CD1c-positive myeloid dendritic cell (primary cell): ENCODE measurements at regions not wholly inside any gene's neighbourhood (a gene's known extent, or its start where the extent isn't known, plus 50 kb on each side); places are given as distances from the start of the nearest gene placed in this dataset.

Experiments used
- DNase-seq: peaks from one replicate; pipeline ENCODE4 v3.0.0-alpha.2; 2016; ENCODE audit errors: extremely low spot score

- no peak for DNase-seq
Observed at GRCh38 chr6:170084166-170084730, 206.6 kb downstream of the DLL1 start.

DNA sequence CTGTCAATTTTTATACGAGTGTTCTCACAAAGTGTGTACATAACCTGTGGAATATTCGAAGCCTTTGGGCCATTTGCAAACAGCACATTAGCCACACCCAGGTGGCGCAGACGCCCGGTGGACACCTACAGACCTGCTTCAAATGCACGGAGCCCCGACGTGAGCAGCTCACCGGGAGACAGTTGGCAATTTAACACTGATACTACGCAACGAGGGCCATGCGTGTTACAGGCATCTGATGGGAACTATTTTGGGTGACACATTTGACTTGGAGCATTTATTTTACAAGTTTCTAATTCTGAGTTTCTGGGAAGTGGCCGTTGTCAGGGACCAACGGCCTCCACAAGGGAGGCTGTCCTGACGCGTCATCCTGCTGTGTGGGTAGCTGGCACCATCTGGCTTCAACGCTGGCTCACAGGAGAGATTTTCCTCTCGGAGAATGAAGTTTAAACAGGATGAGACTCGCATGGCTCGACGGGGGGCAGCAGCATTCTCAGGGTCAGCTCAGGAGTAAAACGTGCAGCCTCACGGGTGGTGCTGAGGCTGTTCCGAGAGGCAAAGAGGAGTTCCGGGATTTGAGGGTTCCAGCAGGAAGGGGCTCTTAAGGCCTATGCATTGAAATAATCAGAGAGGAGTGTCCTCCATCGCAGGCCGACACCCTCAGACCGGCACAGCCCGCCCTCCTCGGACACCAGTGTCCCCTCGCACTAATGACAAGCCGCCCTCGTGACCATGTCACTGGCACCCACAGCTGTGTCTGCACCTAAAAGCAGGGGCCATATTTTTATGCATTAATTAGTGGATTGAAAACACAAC lies 207.4 kb downstream of the DLL1 start:
- no peak for DNase-seq

- no peak for DNase-seq
Observed at GRCh38 chr6:170082531-170083187, 208.2 kb downstream of the DLL1 start.

- DNase-seq: no peak
Observed at GRCh38 chr6:170082067-170082466, 208.8 kb downstream of the DLL1 start.

GRCh38 chr6:170081556-170081955 lies 209.3 kb downstream of the DLL1 start:
- no peak for DNase-seq

- no peak for DNase-seq
Observed at GRCh38 chr6:170080828-170081371, 210.0 kb downstream of the DLL1 start.

DNA sequence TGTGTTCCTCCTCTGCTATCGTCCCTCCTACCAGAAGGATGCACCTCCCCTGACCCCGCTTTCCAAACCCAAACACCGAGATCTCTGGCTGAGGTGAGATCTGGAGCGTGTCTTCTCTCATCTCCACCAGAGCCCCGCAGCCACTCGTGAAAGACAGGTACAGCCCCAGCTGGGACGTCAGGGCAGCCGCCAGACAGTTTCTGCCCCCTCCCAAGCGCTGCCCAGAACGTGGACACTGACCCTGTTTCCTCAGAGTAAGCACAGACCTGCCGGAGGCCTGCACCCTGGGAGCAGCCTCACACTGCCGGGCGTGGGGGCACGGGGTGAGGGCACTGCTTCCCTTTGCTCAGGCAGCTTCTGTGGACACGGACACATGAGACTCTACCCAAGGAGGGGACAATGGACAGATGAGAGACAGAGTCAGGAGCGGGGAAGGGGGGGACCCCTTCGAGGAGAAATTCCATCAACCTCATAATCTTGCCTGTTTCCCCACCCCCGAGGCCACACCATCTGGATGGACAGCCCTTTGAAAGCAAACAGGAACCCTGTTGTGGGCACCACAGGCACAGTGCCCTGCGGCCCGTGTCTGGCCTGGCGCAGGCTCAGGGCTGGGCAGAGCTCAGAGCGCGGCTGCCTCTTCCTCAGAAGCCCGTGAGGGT lies 210.6 kb downstream of the DLL1 start:
- DNase-seq: no peak

DNA sequence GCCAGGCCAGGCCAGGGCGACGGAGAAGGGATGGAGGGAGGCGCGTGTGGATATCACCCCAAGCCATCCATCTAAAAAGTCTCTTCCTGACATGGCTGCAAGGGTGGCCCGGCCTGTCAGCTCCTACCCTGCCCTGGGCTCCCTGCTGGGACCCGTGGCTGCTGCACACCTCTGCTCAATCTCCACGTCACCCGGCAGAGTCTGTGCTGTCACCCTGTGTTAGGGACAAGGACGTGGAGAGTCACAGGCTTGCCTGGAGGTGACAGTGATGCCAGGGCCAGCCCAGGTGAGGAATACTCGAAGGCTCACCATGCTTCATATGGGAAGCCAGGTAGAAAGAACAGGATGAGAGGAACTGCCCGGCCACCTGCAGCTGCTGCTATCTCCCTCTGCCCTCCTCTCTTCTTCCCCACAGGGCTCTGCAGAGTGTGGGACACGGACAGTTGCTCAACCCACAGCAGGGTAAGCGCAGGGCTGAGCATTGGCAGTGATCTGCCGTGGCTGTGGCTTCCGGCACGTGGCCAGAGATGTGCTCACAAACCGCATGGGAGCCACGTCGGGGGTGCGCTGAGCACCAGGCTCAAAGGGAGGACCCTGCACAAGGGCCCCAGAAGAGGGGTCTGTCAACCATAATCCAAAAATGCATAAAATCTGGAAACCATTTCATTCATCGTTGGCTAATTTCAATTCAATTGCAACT lies 214.3 kb downstream of the DLL1 start:
- no peak for DNase-seq

DNA sequence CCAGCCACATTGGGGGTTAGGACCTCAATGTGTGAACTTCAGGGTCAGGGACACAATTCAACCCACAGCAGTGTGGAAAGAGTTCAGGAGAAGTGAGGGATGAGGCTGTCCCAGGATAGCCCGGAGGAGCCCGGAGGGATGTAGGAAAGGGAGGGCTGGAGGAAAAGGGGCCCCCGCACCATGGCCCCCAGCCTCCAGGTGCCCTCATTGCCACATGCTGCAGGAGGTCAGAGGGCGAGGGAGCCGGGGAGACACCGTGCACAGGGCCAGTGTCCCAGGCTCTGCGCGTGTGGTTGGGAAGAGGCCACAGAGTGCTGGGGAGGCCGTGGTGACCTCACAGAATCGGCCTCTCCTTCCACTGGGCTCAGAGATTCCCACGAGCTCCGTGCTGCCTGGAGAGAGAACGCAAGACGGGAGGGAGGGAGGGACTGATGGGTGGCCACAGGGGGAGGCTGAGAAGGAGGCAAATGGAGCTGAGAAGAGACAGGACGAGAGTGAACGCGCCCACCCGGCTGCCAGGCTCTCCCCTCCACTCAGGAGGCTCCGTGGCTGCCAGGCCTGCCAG lies 215.1 kb downstream of the DLL1 start:
- no peak for DNase-seq

DNA sequence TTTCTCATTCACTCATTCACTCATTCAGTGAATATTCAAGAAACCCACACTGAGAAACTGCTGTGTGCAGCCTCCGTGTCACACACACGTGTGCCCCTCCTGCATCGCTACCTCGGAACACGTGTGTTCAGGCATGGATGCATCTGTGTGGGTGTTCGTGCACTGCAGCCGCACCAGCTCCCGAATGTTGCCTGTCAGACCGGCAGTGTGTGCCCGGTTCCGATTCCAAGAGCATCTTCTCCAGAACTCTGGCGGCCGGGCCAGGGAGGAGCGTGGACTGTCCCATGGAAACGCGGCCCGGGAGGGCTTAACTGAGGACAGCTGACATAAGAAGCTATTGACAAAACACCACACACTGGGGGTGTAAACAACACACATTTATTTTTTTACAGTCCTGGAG lies 216.0 kb downstream of the DLL1 start:
- DNase-seq: no peak

DNA sequence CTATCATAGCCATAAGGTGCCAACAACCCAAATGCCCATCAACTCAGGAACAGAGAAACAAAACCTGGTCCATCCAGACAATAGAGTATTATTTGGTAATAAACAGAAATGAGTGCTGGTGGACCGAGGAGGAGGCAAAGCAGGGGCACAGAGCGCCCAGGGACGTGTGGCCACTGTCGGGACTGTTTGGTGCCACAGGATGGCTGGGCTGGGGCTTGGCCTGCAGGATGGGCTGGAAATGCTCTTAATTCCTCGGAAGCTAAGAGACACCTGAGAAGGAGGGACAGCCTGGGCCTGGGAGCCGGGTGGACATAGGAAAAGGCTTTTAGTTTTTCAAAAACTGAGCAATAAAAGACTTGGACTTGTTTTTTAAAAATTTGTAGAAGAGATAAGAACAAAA lies 216.4 kb downstream of the DLL1 start:
- no peak for DNase-seq

DNA sequence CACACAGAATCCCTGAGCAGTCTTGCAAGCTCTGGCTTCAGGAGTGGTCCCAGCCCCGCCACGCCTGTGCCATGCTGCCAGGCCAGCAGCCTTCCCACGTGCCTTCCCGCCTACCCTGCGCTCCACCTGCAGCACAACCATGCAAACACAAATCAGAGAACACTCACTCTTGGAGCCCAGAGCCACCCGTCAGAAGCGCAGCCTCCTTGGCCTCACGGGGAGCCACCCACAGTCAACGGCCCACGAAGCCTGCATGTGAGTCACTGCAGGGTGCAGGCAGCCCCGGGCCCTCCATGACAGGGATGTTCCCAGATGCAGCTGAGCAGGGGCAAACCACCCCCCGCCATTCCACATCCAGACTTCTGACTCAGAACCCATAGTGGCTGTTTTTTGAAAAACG lies 217.0 kb downstream of the DLL1 start:
- DNase-seq: no peak

DNA sequence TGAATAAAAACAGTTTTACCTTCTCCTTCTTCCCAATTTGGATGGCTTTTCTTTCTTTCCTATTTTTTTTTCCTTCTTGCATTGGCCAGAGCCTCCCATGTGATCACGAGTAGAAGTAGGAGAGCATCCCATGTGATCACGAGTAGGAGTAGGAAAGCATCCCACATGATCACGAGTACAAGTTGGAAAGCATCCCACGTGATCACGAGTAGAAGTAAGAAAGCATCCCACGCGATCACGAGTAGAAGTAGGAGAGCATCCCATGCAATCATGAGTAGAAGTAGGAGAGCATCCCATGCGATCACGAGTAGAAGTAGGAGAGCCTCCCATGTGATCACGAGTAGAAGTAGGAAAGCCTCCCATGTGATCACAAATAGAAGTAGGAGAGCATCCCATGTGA lies 218.6 kb downstream of the DLL1 start:
- no peak for DNase-seq

- DNase-seq: no peak
Observed at GRCh38 chr6:170069611-170070010, 221.3 kb downstream of the DLL1 start.

DNA sequence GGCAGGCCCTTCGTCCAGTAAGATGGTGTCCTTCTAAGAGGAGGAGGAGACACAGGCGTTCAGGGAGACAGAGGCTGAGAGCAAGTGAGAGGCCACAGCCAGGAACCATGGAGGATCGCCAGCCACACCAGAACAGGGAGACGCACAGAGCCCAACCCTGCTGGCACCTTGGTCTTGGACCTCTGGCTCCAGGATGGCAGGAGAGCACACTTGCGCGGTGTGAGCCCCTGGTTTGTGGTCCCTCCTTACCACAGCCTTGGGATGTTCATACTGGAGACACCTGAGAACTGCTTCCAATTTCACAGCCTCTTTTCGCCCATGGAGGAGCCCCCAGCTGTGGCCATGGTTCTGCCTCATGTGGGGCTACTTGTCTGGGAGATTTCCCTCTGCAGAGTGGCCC lies 222.4 kb downstream of the DLL1 start:
- DNase-seq: no peak

GRCh38 chr6:170067923-170068360 lies 222.9 kb downstream of the DLL1 start:
- no peak for DNase-seq

DNA sequence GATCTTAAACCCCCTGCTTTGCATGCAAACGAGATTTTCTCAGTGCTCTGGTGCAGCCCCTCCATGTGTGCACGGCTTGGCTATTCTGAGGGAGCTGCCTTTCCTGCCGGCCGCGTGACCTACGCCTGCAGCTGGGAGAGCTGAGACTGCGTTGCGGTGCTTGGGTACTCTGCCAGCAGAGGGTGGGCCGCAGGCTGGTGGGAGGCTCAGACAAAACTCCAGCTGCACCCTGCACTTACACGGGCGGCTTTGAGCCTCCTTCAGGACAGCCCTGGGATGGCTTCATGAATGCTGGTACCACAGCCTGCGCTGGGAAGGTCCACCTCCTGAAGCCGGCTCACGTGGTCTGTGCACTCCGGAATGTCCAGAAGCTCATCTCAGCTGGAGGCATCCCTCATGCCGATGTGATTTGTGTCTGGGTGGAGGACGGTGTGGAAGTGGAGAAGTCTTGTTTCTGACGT lies 223.7 kb downstream of the DLL1 start:
- DNase-seq: no peak

GRCh38 chr6:170066679-170067078 lies 224.2 kb downstream of the DLL1 start:
- DNase-seq: no peak

- no peak for DNase-seq
Observed at GRCh38 chr6:170063851-170064602, 226.9 kb downstream of the DLL1 start.

DNA sequence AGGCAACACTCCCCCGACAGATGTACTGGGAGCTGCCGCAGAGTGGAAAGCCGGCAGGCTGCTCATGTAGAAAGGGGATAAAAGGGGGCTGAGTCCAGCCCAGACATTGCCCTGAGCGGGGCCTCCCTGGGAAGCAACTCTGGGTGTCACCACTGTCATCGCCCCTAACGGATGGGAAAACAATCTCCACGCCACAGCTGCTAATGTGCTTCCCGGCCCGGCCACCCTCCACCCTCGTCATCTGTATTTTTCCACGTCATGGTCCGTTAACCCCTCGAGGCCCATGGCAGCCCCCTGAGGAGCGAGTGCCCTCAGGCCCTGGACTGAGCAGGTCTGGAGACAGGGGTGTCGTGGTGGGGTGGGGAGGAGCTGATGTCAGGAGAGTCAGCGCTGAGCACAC lies 227.4 kb downstream of the DLL1 start:
- DNase-seq: no peak

- no peak for DNase-seq
Observed at GRCh38 chr6:170062915-170063241, 228.0 kb downstream of the DLL1 start.
